ENCODE measurements at regions not wholly inside any gene's neighbourhood (a gene's known extent, or its start where the extent isn't known, plus 50 kb on each side); places are given as distances from the start of the nearest gene placed in this dataset.
"Not testable (repeated sequence)": the region's sequence is repeated elsewhere in the genome, so short reads cannot be mapped to it uniquely, and the experiment has no call there.

DNA sequence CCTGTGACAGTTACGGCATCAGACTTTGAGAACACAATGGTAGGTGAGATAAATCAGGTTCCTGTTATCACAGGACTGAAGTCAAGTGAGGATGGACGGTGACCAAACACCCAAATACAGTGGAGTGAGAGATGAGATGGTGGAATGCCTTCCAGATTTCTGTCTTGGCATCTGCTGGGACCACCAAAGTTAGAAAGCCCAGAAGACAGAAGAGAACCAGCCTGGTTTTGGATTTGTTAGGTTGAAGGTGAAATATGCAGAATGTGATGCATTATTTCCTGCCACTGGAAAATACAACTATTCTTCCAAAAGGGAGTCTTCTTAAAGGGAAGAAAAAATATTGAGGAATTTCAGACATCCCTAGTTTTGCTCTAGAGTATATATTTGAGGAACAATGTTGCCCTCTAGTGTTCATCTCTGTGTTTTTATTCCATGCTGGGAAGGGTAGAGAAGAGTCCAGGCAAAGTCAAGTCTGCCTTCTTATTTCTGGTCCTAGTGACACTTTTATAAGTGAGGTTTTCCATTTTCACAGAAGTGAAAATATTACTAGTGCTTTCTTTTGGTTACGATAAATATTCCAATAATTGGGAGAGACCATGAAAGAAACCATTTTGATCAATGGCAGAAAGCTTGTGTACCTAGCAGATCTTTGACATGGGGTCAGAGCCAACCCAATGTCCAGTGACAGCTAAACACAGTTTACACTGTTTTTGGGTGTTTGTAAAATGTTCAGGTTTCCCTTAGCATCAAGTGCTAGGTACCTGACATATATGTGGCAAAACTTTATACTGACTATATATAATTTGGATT is 142.3 kb upstream of the ANKH start:
- Histone ChIP-seq H3K27me3 (ENCODE audit: insufficient read depth, low read length) (peaks cover 3% of the 10 kb centered on the region), H3K9me3 (ENCODE audit: low read depth, low read length) (no peaks in the 10 kb centered on the region), H3K4me1 (ENCODE audit: insufficient read depth, low read length) (no peaks in the 10 kb centered on the region)

DNA sequence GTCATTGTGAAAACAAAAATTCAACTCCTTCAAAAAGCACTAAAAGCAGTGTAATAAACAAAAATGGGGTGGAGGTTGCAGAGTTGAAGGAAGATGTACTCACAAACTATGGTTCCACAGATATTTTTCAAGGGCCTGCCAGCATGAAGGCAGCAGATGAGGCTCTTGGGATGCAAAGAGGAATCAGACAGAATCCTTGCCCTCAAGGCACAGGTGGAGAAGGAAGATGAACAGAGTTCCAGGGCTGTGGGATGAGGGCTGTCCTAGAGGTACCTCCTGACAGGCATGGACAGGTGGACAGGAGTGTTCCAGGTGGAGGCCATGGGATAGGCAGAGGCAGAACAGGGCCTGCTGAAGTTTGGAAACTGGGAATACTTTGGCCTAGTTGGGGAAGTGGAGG is 140.5 kb upstream of the ANKH start:
- Histone ChIP-seq H3K27me3 (ENCODE audit: insufficient read depth, low read length) (peaks cover 3% of the 10 kb centered on the region), H3K4me3 (ENCODE audit: low read length) (no peak overlapping the region), H3K9me3 (ENCODE audit: low read depth, low read length) (no peaks in the 10 kb centered on the region)

More for the DNA sequence above, 142.3 kb upstream of the ANKH start:
- H3K4me3 ChIP-seq (ENCODE audit: low read length), result no peak overlapping the region

DNA sequence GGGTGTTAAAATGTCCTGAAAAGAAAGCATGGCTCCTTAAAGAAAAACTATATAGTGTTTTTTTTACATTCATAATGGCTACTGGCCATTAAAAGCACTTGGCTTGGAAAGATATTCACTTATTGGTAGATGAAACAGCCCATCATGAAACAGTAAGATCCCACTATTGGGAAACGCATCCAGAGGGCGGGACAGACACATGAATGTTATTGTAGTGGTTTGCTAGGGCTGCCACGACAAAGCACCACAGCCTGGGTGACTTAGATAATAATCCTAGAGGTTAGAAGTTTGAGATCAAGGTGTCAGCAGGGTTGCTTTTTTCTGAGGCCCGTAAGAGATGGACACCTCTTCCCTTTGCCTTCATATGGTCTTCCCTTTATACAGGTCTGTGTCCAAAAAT is 139.4 kb upstream of the ANKH start:
- Histone ChIP-seq H3K9me3 (ENCODE audit: low read depth, low read length) (no peaks in the 10 kb centered on the region), H3K4me3 (ENCODE audit: low read length) (no peak overlapping the region), H3K27me3 (ENCODE audit: insufficient read depth, low read length) (no peaks in the 10 kb centered on the region), H3K4me1 (ENCODE audit: insufficient read depth, low read length) (no peaks in the 10 kb centered on the region)

More for the DNA sequence above, 140.5 kb upstream of the ANKH start:
- no peaks in the 10 kb centered on the region for H3K4me1 ChIP-seq (ENCODE audit: insufficient read depth, low read length)

DNA sequence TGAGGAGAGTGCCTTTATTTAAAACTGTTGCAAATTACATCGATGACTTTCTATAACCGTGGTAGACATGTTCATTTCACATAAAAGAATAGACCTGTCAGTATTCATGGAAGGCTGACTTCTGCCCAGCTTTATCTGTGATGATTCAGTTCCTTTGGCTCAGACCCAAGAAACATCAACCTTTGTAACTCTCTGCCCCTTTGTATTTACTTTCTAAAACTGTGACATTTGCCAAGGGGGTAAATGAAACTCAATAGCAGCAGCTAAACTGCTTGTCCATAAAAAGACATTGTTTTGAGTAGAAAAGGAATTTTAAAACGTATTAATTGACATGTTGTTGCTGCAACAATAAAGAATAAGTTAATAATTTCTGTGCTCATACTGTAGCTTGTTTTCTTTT is 137.8 kb upstream of the ANKH start:
- Histone ChIP-seq H3K4me3 (ENCODE audit: low read length) (no peak overlapping the region), H3K27me3 (ENCODE audit: insufficient read depth, low read length) (no peaks in the 10 kb centered on the region), H3K9me3 (ENCODE audit: low read depth, low read length) (no peaks in the 10 kb centered on the region), H3K4me1 (ENCODE audit: insufficient read depth, low read length) (no peaks in the 10 kb centered on the region)

DNA sequence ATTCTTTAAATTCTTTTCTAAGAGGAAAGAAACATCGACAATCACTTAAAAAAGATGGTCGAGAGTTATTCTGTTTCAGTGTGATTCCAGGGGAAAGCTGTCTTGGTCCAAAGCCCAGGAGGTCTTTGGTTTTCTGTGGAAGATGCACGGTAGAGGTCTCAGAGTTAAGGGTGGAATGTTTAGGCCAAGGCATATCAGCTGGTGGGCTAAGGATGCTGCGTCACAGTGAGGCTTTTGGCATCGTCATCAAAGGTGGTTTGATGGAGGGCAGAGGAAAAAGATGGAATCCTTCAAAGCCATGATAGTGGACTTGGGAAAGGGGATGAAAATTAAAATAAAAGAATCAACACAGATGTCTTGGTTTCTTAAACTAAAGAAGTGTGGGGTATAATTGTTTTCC is 137.3 kb upstream of the ANKH start:
- no peak overlapping the region for H3K4me3 ChIP-seq (ENCODE audit: low read length)
- no peaks in the 10 kb centered on the region for H3K27me3 ChIP-seq (ENCODE audit: insufficient read depth, low read length)
- no peaks in the 10 kb centered on the region for H3K4me1 ChIP-seq (ENCODE audit: insufficient read depth, low read length)
- H3K9me3 ChIP-seq (ENCODE audit: low read depth, low read length), result no peaks in the 10 kb centered on the region

DNA sequence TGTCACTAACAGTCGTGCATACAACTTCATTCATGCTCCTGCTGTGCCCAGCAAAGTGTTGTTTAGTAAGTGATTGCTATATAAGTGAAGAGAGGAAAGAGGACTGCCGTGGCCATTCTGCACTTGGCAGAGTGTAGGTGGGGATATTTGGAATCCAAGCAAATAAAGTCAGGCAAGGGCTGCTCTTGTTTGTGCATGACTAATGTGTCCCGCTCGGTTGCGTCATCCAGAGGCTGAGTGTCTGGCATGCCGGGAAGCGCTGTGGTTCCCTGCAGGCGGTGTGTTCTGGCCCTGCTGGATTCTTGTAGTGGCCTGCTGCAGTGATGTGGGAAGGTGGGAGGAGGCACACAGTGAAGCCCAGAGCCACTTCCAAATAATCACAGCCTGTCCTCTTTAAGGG is 136.9 kb upstream of the ANKH start:
- no peaks in the 10 kb centered on the region for H3K4me1 ChIP-seq (ENCODE audit: insufficient read depth, low read length)
- H3K9me3 ChIP-seq (ENCODE audit: low read depth, low read length), result no peaks in the 10 kb centered on the region
- no peaks in the 10 kb centered on the region for H3K27me3 ChIP-seq (ENCODE audit: insufficient read depth, low read length)
- no peak overlapping the region for H3K4me3 ChIP-seq (ENCODE audit: low read length)

DNA sequence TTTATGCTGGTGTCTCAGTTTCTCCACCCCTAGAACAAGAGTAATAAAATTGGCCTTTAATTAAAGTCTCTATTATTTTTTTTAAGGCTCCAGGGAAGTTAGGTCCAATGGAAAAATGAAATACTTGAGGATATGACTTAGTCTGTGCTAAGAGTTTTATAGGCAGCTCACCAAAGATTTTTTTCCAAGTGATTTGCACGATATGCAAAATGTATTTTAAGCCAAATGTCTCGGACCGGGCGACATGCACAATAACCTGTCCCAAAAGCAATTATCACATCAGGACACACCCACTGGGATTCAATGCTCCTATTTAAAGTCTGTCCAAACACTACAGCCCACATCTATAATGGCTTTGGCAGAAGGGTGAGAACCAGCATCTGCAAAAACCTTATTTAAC is 136.1 kb upstream of the ANKH start:
- no peak overlapping the region for H3K4me3 ChIP-seq (ENCODE audit: low read length)
- no peaks in the 10 kb centered on the region for H3K4me1 ChIP-seq (ENCODE audit: insufficient read depth, low read length)
- no peaks in the 10 kb centered on the region for H3K27me3 ChIP-seq (ENCODE audit: insufficient read depth, low read length)
- H3K9me3 ChIP-seq (ENCODE audit: low read depth, low read length), result no peaks in the 10 kb centered on the region

DNA sequence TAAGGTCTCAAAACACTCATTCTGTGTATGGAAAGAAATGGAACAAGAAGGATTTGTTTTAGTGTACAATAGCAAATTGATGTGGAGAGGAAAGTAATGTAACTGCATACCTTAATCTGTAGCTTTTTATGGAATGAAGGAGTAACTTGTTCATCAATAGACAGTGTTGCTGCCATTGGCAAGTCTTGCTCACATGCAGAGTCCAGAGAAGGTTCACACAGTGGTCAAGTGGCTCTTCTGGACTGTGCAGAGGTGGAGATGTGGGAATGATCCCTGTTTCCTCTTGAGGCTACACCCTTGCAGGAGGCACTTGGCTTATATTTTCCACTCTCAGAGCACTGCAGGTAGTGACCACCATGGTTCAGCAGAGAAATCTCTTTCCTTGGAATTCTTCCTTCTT is 132.9 kb upstream of the ANKH start:
- no peak overlapping the region for H3K4me3 ChIP-seq (ENCODE audit: low read length)
- peaks cover 10% of the 10 kb centered on the region for H3K4me1 ChIP-seq (ENCODE audit: insufficient read depth, low read length)
- H3K27me3 ChIP-seq (ENCODE audit: insufficient read depth, low read length), result no peaks in the 10 kb centered on the region
- H3K9me3 ChIP-seq (ENCODE audit: low read depth, low read length), result no peaks in the 10 kb centered on the region

DNA sequence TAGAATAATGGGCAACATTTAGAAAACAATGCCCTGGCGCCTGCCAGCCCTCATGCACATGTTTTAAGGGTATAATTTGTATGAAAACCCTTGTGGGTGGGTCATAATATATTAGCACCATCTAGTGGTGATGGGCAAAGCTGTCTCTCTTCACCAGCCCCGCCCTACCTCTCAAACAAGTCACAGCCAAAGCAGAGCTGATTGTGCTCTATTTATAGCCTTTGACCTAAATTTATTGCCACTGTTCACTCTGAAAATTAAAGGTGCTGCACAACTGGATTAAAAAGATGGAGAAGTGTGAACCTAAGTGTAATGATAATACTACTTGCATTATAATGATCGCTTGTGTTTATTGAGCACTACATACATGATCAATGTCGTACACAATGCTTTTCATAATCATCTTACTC is 131.9 kb upstream of the ANKH start:
- Histone ChIP-seq H3K9me3 (ENCODE audit: low read depth, low read length) (no peaks in the 10 kb centered on the region), H3K4me3 (ENCODE audit: low read length) (no peak overlapping the region), H3K4me1 (ENCODE audit: insufficient read depth, low read length) (peaks cover 15% of the 10 kb centered on the region), H3K27me3 (ENCODE audit: insufficient read depth, low read length) (no peaks in the 10 kb centered on the region)

DNA sequence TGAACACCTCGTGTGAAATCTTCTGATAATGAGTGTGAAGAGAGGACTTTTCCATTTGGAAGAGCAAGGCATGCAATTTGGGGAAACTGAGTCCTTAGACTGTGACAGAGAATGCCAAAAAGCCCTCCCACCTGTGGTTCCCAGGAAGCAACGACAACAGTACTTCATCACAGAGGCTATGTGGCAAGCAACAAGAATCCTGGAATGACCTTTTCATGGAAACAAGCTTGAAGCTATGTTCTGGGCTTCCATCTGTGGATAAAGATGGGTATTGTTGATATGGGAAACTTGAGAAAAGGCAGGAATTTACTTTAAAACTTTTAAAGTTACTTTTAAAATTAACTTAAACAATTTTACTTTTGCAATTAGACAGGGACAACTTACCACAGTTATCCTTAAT is 131.2 kb upstream of the ANKH start:
- H3K4me3 ChIP-seq (ENCODE audit: low read length), result no peak overlapping the region
- H3K4me1 ChIP-seq (ENCODE audit: insufficient read depth, low read length), result peaks cover 22% of the 10 kb centered on the region
- H3K9me3 ChIP-seq (ENCODE audit: low read depth, low read length), result no peaks in the 10 kb centered on the region
- no peaks in the 10 kb centered on the region for H3K27me3 ChIP-seq (ENCODE audit: insufficient read depth, low read length)

DNA sequence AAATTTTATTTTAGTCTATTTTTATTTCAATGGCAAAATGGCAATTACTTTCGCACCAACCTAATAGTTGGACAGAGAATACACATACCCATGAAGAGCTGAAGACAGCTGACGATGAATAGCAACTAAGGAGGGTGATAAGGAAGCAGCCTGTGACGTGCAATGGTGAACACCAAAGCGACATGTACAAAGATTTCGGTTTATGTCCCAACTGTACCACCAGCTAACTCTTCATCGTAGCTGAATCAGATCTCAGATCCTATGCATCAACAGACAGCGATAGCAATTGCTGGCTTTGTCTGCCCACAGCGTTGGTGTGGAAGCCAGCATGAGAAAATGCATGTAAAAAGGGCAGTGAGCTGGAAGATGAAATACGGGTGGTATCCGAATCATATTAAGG is 130.6 kb upstream of the ANKH start:
- H3K27me3 ChIP-seq (ENCODE audit: insufficient read depth, low read length), result no peaks in the 10 kb centered on the region
- no peak overlapping the region for H3K4me3 ChIP-seq (ENCODE audit: low read length)
- H3K9me3 ChIP-seq (ENCODE audit: low read depth, low read length), result no peaks in the 10 kb centered on the region
- peaks cover 27% of the 10 kb centered on the region for H3K4me1 ChIP-seq (ENCODE audit: insufficient read depth, low read length)

DNA sequence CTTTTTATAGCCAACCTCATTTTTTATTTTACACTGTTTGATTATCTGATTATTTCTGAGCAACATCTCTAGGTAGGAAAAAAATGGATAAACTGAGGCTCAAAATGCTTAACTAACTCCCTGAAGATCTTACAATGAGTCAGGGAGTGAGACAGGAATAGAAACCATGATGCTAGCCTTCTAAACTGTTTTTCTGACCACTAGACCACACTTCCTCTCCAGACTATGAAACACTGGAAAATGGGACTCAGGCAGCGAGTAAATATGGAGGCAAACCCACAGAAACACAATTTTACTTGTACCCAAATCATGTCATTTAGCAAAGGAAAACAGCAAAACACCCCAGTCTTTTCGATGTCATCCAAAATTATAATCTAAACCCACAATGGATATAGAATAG is 129.9 kb upstream of the ANKH start:
- Histone ChIP-seq H3K9me3 (ENCODE audit: low read depth, low read length) (no peaks in the 10 kb centered on the region), H3K27me3 (ENCODE audit: insufficient read depth, low read length) (no peaks in the 10 kb centered on the region), H3K4me1 (ENCODE audit: insufficient read depth, low read length) (peaks cover 32% of the 10 kb centered on the region), H3K4me3 (ENCODE audit: low read length) (no peak overlapping the region)

DNA sequence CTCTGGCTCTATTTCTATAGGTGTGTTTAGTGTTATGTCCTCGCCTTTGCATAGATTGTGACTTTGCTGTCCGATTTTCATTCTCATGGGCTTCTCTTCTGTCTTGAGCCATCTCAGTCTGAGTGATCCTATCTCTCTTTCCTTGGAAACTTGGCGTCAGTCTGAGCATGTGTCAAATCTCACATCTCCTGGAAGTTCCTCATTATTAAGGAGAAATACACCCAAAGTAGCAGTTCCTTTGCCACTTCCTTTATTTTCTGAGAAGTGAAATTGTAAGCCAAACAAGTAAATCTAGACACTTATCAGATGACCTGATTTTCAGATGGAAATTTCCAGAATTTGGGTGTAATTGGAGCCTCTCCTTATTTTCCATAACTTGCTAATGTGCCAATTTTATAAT is 126.9 kb upstream of the ANKH start:
- Histone ChIP-seq H3K4me1 (ENCODE audit: insufficient read depth, low read length) (peaks cover 34% of the 10 kb centered on the region), H3K27me3 (ENCODE audit: insufficient read depth, low read length) (no peaks in the 10 kb centered on the region), H3K9me3 (ENCODE audit: low read depth, low read length) (no peaks in the 10 kb centered on the region), H3K4me3 (ENCODE audit: low read length) (no peak overlapping the region)

DNA sequence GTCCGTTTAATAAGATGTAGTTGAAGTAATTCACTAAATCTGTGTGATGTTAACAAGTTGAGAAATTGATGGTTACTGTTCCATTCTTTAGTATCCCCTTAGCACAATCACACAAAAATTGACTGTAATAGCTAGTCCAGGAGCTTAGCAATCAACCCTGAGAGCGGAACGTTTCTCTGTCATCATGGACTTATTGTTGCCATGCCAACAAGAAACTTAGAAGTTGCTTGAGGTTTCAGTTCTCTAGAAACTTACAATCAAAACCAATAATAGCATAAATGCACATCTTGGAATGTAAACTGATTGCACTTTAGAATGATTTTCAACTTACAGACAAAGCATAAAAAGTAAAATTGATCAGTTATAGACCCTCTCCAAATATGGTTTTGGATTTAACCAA is 125.4 kb upstream of the ANKH start:
- Histone ChIP-seq H3K9me3 (ENCODE audit: low read depth, low read length) (no peaks in the 10 kb centered on the region), H3K27me3 (ENCODE audit: insufficient read depth, low read length) (no peaks in the 10 kb centered on the region), H3K4me1 (ENCODE audit: insufficient read depth, low read length) (peaks cover 43% of the 10 kb centered on the region), H3K4me3 (ENCODE audit: low read length) (no peak overlapping the region)

DNA sequence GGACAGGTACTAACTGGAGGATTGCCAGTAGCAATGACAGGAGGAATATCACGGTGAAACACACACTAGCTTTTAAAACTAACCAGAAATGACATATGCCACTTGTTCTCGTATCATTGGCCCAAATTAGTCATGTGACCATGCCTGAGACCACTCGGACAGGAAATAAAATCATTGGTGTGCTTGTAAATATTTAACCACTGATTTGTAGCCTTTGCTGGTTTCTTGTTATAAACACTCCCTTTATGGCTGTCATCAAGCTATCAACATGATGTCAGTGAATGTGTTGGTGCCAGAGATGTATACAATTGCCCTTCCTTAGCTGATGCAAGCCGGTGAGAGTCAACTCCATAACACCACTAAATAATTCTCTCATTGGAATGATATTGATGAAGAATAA is 123.7 kb upstream of the ANKH start:
- Histone ChIP-seq H3K9me3 (ENCODE audit: low read depth, low read length) (no peaks in the 10 kb centered on the region), H3K27me3 (ENCODE audit: insufficient read depth, low read length) (no peaks in the 10 kb centered on the region), H3K4me1 (ENCODE audit: insufficient read depth, low read length) (peaks cover 38% of the 10 kb centered on the region), H3K4me3 (ENCODE audit: low read length) (no peak overlapping the region)

DNA sequence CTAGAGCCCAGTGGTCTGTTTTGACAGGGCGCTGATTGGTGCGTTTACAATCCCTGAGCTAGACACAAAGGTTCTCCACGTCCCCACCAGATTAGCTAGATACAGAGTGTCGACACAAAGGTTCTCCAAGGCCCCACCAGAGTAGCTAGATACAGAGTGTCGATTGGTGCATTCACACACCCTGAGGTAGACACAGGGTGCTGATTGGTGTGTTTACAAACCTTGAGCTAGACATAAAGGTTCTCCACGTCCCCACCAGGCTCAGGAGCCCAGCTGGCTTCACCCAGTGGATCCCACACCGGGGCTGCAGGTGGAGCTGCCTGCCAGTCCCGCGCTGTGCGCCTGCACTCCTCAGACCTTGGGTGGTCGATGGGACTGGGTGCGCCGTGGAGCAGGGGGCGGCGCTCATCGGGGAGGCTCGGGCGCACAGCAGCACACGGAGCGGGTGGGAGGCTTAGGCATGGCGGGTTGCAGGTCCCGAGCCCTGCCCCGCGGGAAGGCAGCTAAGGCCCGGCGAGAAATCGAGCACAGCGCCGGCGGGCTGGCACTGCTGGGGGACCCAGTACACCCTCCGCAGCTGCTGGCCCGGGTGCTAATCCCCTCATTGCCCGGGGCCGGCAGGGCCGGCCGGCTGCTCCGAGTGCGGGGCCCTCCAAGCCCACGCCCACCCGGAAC is 122.0 kb upstream of the ANKH start:
- H3K9me3 ChIP-seq (ENCODE audit: low read depth, low read length); H3K27me3 ChIP-seq (ENCODE audit: insufficient read depth, low read length): not testable (repeated sequence)
- peak overlapping the region; percentile 55 for H3K4me3 ChIP-seq (ENCODE audit: low read length)
- H3K4me1 ChIP-seq (ENCODE audit: insufficient read depth, low read length), result peaks cover 28% of the 10 kb centered on the region
